Activated CD8-positive, alpha-beta memory T cell treated with anti-CD3 and anti-CD28 coated beads, Interleukin-2, amount 50 U/mL, for 48 hours (primary cell): ENCODE measurements at regions not wholly inside any gene's neighbourhood (a gene's known extent, or its start where the extent isn't known, plus 50 kb on each side); places are given as distances from the start of the nearest gene placed in this dataset.

Experiments
- DNase-seq: peaks from one replicate; pipeline ENCODE4 v3.0.0-alpha.2; 2020

- DNase-seq, result no peak
Observed at GRCh38 chr11:116274521-116274920, 498.3 kb downstream of the BUD13 start.

GRCh38 chr11:116272181-116272789, 500.5 kb downstream of the BUD13 start:
- no peak for DNase-seq

- DNase-seq, result no peak
Observed at GRCh38 chr11:116271479-116271878, 501.3 kb downstream of the BUD13 start.

- no peak for DNase-seq
Observed at GRCh38 chr11:116267146-116267545, 505.6 kb downstream of the BUD13 start.

GRCh38 chr11:116263770-116264169, 509.0 kb downstream of the BUD13 start:
- DNase-seq, result no peak

GRCh38 chr11:116263019-116263418, 509.8 kb downstream of the BUD13 start:
- DNase-seq, result no peak

- no peak for DNase-seq
Observed at GRCh38 chr11:116262370-116262769, 510.4 kb downstream of the BUD13 start.

GRCh38 chr11:116261606-116262005, 511.2 kb downstream of the BUD13 start:
- no peak for DNase-seq

GRCh38 chr11:116258821-116259220, 514.0 kb downstream of the BUD13 start:
- DNase-seq, result no peak

GRCh38 chr11:116257883-116258282, 514.9 kb downstream of the BUD13 start:
- no peak for DNase-seq

- DNase-seq, result no peak
Observed at GRCh38 chr11:116257092-116257491, 515.7 kb downstream of the BUD13 start.

GRCh38 chr11:116256215-116256614, 516.6 kb downstream of the BUD13 start:
- DNase-seq, result no peak

- DNase-seq, result no peak
Observed at GRCh38 chr11:116255321-116255953, 517.4 kb downstream of the BUD13 start.

- no peak for DNase-seq
Observed at GRCh38 chr11:116250155-116250554, 522.6 kb downstream of the BUD13 start.

- DNase-seq, result no peak
Observed at GRCh38 chr11:116249561-116249960, 523.2 kb downstream of the BUD13 start.

- DNase-seq, result no peak
Observed at GRCh38 chr11:116244889-116245288, 527.9 kb downstream of the BUD13 start.

- DNase-seq, result no peak
Observed at GRCh38 chr11:116244439-116244838, 528.3 kb downstream of the BUD13 start.

GRCh38 chr11:116243991-116244390, 528.8 kb downstream of the BUD13 start:
- DNase-seq, result no peak

- no peak for DNase-seq
Observed at GRCh38 chr11:116242006-116242405, 530.8 kb downstream of the BUD13 start.

- no peak for DNase-seq
Observed at GRCh38 chr11:116240710-116241109, 532.1 kb downstream of the BUD13 start.

GRCh38 chr11:116239247-116239646, 533.5 kb downstream of the BUD13 start:
- no peak for DNase-seq

GRCh38 chr11:116234989-116235568, 537.7 kb downstream of the BUD13 start:
- no peak for DNase-seq

- DNase-seq, result no peak
Observed at GRCh38 chr11:116233561-116233960, 539.2 kb downstream of the BUD13 start.

- no peak for DNase-seq
Observed at GRCh38 chr11:116232364-116232828, 540.4 kb downstream of the BUD13 start.

- DNase-seq, result no peak
Observed at GRCh38 chr11:116231543-116231942, 541.2 kb downstream of the BUD13 start.
